ENCODE measurements at regions not wholly inside any gene's neighbourhood (a gene's known extent, or its start where the extent isn't known, plus 50 kb on each side); places are given as distances from the start of the nearest gene placed in this dataset.

- TF ChIP-seq TAF1 (IDR thresholded peaks at IDR 0.05; ENCODE audit: borderline replicate concordance, insufficient read depth, low read length) (no peak), POLR2AphosphoS5 (IDR thresholded peaks at IDR 0.05; ENCODE audit: low read depth, low read length) (no peak), SIN3A (IDR thresholded peaks at IDR 0.05; ENCODE audit: borderline replicate concordance, insufficient read depth, low read length) (no peak)
- TF ChIP-seq, protein P1, sequence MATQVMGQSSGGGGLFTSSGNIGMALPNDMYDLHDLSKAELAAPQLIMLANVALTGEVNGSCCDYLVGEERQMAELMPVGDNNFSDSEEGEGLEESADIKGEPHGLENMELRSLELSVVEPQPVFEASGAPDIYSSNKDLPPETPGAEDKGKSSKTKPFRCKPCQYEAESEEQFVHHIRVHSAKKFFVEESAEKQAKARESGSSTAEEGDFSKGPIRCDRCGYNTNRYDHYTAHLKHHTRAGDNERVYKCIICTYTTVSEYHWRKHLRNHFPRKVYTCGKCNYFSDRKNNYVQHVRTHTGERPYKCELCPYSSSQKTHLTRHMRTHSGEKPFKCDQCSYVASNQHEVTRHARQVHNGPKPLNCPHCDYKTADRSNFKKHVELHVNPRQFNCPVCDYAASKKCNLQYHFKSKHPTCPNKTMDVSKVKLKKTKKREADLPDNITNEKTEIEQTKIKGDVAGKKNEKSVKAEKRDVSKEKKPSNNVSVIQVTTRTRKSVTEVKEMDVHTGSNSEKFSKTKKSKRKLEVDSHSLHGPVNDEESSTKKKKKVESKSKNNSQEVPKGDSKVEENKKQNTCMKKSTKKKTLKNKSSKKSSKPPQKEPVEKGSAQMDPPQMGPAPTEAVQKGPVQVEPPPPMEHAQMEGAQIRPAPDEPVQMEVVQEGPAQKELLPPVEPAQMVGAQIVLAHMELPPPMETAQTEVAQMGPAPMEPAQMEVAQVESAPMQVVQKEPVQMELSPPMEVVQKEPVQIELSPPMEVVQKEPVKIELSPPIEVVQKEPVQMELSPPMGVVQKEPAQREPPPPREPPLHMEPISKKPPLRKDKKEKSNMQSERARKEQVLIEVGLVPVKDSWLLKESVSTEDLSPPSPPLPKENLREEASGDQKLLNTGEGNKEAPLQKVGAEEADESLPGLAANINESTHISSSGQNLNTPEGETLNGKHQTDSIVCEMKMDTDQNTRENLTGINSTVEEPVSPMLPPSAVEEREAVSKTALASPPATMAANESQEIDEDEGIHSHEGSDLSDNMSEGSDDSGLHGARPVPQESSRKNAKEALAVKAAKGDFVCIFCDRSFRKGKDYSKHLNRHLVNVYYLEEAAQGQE (IDR thresholded peaks at IDR 0.05; ENCODE audit: insufficient read depth in 1 of 2, low read depth in 2 of 2, low read length in 2 of 2): no peak
Measured at GRCh38 chr10:78202386-78202785, 168.7 kb downstream of the RPS24 start.
